Activated naive CD4-positive, alpha-beta T cell treated with anti-CD3 and anti-CD28 coated beads, Interleukin-2, amount 50 U/mL, for 72 hours (primary cell): ENCODE measurements at regions not wholly inside any gene's neighbourhood (a gene's known extent, or its start where the extent isn't known, plus 50 kb on each side); places are given as distances from the start of the nearest gene placed in this dataset.

Source experiments
- ATAC-seq, 2 donors: fragments of 150-1000 bp; cut with Tn5 transposase; 2 replicates each; pipeline ENCODE4 v1.10.0; 2021; ENCODE audit warnings: mild to moderate bottlenecking in 2 of 2, moderate library complexity in 2 of 2
- DNase-seq, 2 donors: peaks; one replicate each; pipeline ENCODE4 v3.0.0; 2021 to 2022; ENCODE audit warnings: low spot score in 2 of 2
- H3K27ac Mint-ChIP-seq, 2 donors: one replicate each; pipeline ENCODE4 v1.8.0; 2022; ENCODE audit warnings: mild to moderate bottlenecking in 2 of 2, mixed read lengths in 2 of 2
- H3K36me3 Mint-ChIP-seq, 2 donors: one replicate each; pipeline ENCODE4 v1.8.0; 2022; ENCODE audit warnings: mixed read lengths in 2 of 2
- H3K9me3 Mint-ChIP-seq, 2 donors: one replicate each; pipeline ENCODE4 v1.8.0; 2022; ENCODE audit warnings: mixed read lengths in 2 of 2

DNA sequence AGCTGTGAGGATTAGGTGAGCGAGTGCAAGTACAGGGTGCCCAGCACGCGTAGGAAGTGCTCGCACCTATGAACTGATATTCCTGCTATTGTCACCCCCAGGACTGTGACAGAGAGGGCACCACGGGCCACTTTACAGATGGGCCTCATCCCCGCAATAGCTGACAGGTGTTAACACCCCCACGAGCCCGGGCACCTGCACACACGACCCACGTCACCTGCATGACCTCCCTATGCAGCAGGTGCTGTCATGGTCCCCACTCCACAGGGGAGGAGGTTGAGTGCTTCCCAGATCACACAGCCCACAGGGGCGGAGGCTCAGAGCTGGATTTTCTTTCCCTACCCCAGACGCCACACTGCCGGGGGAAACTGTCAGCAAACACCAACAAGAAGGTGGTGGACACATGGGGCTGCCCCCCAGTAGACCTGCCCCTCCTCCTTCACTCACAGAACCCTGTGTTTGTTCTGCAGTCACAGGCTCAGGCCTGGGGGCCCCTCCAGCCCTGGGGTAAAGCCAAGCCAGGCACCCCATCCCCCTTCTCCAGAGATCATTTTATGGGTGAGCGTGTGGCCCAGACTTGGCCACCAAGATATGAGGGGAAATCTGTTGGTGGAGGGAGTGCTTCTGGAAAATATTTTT, 465.5 kb downstream of the MATN1 start:
- DNase-seq: no peak
- Mint-ChIP-seq H3K27ac (no peak overlapping the region), H3K9me3 (peaks cover 4 to 6% of the 10 kb centered on the region in 2 donors), H3K36me3 (no peaks in the 10 kb centered on the region)
- ATAC-seq: no peak

DNA sequence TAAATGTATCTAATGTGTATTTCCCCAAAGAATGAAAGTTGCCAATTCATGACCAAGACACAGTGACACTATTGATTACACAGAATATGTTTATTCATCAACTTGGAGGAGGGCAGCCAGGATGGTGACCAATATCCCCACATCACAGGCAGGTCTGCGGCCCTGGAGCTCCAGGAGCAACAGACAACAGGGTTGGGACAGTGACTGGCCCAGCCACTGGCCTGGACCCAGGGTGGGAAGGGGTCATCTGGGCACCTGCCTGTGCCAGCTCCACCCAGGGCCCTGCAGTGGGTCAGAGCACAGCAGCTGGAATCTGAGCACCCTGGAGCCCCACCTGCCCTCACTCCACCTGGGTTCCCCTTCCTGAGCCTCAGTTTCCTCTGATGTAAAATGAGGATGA, 466.1 kb downstream of the MATN1 start:
- DNase-seq (no peak), ATAC-seq (no peak)
- Mint-ChIP-seq H3K36me3 (no peaks in the 10 kb centered on the region), H3K9me3 (peaks cover 4 to 6% of the 10 kb centered on the region in 2 donors), H3K27ac (no peak overlapping the region)

DNA sequence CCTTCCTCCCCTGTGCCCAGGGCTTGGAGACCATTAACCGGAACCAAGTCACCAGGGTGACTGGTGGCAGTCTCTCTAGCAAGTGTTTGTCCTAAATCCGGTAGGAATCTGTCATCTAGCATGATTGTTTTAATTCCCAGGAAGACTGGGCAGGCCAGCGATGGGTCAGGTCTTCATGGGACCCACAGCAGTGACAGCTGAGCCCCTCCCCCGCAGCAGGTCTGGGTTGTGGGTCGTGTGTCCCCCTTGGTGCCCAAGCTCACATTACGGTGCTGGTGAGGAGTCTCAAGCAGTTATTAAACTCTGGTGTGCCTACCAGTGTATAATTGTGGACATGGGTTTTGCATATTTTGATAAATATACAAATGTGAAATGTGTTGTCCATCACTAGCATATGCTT, 466.5 kb downstream of the MATN1 start:
- H3K36me3 Mint-ChIP-seq: no peaks in the 10 kb centered on the region
- DNase-seq (no peak), ATAC-seq (no peak)
- peaks cover 4 to 6% of the 10 kb centered on the region in 2 donors for H3K9me3 Mint-ChIP-seq
- no peak overlapping the region for H3K27ac Mint-ChIP-seq

DNA sequence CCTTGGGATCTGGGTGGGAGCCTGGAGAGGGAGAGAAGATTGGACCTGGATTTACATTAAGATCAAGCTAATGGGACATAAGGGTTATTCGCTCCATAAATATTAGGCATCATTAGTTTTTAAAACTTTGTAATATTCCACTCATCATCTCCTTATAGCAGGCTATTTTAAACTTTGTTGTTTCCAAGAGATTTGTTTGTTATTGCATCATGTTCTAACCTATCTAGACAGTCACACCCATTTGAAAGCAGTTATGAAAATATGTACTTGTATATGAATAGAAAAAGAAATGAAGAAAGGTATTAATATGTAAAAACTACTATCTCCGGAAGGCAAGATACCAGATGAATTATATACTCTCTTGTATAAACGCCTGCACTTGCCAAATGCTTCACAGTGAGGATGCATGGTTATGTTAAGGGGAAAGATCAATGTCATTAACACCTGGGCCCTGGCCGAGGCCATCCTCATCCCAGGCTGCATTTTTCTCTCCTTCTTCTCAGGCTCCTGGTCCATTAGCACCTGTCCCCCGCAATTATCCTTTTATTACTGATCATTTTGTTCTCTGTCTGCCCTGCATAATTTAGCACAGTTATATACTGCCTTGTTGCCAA, 468.2 kb downstream of the MATN1 start:
- H3K9me3 Mint-ChIP-seq: no peaks in the 10 kb centered on the region
- ATAC-seq (no peak), DNase-seq (no peak)

DNA sequence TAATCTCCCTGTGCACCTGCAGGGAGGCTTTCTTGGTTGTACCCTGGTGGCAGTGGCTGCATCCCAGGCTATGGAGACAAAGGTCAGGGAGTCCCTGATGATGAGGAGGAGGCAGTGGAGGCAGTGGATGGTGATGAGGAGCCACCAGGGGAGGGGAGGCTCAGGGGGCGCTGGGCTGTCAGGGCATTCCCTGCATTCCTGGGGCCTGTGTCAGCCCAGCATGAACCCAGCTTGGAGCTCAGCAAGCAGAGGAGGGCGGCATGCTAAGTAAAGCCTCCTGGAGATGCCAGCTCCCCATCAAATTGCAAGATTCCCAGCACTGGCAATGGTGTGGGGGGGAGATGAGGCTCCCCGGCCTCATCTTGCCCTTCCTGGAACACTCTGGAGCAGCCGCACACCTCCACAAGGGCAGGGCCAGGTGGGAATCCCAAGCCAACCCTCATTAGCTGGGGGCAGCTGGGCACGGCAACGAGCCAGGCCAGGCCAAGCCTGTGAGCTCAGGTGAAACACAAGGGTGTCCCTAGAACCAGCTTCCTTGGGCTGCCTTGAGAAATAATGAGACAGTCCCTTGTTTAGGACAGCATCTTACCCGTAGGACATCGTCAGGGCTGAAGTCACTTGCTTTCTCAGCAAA, 469.5 kb downstream of the MATN1 start:
- ATAC-seq: no peak
- no peaks in the 10 kb centered on the region for H3K9me3 Mint-ChIP-seq
- no peak for DNase-seq
- H3K27ac Mint-ChIP-seq: no peak overlapping the region
- H3K36me3 Mint-ChIP-seq: no peaks in the 10 kb centered on the region

More for the DNA sequence above, 468.2 kb downstream of the MATN1 start:
- Mint-ChIP-seq H3K27ac (no peak overlapping the region), H3K36me3 (no peaks in the 10 kb centered on the region)

DNA sequence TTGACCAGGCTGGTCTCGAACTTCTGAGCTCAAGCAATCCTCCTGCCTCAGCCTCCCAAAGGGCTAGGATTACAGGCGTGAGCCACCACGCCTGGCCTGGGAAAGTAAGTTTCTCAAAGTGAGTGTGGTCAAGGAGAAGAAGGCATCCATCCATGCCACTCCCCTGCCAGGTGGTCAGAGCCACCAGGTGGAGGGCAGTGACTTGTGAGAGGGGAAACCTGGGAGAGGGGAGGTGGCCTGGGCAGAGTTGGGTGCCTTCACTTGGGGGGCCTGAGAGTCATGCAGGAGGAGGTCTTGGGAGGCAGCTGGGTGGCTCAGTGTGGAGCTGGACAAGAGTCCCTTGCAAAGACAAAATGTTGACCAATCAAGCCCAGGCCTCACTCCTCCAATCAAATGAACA, 470.0 kb downstream of the MATN1 start:
- Mint-ChIP-seq H3K36me3 (no peaks in the 10 kb centered on the region), H3K27ac (no peak overlapping the region), H3K9me3 (no peaks in the 10 kb centered on the region)
- ATAC-seq (no peak), DNase-seq (no peak)

DNA sequence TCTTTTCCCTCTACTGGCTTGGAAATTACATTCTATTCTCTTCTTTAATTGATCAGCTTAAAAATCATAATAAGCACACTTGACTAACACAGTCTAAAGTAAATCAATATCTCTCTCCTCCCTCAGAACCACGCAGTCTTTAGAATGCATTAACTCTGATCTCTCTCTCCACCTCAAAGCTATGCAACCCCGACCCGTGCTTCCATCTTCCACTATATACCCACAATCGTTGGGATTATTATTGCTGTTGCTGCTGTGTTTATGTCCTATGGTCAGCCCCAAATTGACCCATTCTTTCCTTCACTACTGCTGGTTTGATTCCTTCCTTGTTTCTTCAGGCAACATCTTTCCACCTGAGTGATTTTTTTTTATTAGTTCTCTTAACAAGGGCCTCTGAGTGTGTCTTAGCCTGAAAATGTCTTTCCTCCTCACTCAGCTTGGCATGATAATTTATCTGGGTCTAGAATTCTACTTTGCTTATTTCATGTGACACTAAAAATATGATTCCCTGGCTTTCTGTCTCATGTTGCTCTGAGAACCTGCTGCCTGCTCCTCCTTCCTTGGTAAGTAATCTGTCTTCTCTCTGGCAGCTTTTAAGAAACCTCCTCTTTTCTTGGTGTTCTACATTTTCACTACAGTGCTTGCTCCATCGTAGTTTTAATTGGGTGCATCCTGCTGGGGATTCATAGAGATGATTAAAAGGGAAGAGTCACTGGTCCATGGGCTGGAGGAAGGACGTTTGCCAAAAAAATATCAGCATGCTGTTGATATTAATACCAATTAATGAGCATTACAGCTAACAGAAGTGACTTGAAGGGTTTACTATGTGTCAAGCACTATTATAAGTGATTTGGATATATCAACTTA, 472.2 kb downstream of the MATN1 start:
- Mint-ChIP-seq H3K36me3 (no peaks in the 10 kb centered on the region), H3K27ac (no peak overlapping the region), H3K9me3 (no peaks in the 10 kb centered on the region)
- no peak for DNase-seq
- no peak for ATAC-seq

DNA sequence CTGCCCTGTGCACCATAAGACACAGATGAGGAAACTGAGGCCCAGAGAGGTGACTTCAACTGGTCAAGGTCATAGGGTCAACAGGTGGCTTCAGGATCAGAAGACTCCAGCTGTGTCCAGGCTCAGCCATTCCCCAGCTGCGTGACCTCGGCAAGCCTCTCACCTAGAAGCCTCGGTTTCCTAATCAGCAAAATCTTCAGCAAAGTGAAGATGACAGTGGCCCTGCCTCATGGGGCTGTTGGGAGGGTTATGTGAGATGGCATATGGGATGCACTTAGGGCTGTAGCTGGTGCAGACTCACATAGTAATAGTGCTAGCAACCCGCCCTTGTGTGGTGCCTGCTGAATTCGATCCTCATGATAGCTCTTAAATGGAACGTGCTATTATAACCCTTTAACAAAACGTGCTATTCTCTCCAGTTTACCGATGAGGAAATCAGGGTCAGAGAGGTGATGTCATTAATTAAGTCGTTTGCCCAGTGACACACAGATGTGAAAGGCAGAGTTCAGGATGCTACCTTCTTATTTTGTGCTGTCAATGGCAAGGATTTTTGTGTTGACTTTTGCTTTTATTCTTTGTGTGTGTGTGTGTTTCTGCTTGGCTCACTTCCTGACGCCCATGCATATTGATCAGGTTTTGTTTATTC, 472.9 kb downstream of the MATN1 start:
- no peaks in the 10 kb centered on the region for H3K36me3 Mint-ChIP-seq
- DNase-seq: no peak
- ATAC-seq: no peak
- H3K9me3 Mint-ChIP-seq: no peaks in the 10 kb centered on the region
- no peak overlapping the region for H3K27ac Mint-ChIP-seq

DNA sequence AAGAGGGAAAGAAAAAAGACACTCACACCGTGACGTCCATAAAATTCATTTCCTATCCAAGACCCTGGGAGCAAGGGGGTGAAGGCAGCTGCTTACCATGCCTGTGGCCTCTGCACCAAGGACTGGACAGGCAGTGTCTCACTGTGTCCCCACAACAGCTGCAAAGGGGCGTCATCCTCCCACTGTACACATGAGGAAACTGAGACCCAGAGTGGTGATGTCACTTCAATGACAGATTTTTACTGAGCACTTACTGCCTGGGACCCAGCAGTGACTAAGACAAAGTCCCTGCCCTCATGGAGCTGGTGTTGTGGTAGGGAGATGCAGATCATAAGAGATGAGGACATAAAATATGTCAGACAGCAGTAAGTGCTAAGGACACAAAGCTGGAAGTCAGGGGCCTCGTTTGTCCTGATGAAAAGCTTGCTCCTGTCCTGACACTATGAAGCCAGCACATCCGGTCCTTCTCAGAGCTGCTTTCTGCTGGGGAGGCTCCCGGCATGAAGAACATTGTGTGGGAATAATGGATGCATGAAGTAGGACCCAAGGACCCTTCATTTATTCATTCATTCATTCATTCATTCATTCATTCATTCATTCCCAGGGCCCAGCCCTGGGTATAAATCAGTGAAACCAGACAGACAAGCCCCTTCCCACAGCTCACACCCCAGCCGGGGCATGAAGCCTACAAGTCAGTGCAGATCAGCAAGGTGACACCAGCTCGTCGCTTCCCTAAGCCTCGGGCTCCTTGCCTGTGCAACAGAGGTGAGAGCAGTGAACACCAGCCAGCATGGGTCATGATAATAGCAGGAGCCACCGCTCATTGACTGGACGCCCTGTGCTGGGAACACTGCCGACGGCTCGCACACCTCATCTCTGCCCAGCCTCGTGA, 473.7 kb downstream of the MATN1 start:
- H3K9me3 Mint-ChIP-seq: no peaks in the 10 kb centered on the region
- DNase-seq (no peak), ATAC-seq (no peak)
- no peaks in the 10 kb centered on the region for H3K36me3 Mint-ChIP-seq
- H3K27ac Mint-ChIP-seq: no peak overlapping the region

DNA sequence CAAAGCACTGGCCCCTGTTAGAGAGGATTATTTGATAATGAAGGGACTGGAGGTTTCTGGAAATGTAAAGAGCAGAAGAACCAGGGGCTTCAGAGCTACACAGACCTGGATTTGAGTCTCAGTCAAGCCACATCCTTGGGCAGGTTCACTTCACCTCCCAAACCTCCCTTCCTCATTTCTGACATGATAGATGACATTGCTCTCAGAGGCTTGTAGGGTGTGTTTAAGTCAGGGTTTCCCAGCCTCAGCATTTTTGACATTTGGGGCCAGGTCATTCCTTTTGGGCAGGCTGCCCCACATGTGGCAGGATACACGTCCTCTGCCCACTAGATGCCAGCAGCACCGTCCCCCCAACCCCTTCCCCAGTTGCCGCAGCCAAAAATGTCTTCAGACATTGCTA, 474.6 kb downstream of the MATN1 start:
- DNase-seq: no peak
- no peaks in the 10 kb centered on the region for H3K9me3 Mint-ChIP-seq
- ATAC-seq: no peak
- H3K27ac Mint-ChIP-seq: no peak overlapping the region
- H3K36me3 Mint-ChIP-seq: no peaks in the 10 kb centered on the region

DNA sequence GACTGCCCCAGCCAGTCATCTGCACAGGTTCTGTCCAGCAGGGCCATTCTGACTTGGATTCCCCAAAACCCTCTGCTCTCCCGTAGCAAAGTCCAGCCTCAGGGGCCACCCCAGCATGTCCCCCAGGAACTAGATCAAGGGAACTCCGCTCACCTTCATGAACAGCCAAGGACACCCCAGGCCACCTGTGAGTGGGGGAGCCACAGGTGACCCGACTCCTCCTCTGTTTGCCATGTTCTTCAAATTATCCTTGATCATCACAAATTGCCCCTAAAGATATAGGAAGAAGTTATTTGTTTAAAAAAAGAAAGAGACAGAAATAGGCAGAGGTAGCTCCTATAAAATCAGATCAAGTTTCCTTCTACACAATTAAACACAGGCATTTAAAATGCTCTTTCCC, 475.0 kb downstream of the MATN1 start:
- no peak for DNase-seq

DNA sequence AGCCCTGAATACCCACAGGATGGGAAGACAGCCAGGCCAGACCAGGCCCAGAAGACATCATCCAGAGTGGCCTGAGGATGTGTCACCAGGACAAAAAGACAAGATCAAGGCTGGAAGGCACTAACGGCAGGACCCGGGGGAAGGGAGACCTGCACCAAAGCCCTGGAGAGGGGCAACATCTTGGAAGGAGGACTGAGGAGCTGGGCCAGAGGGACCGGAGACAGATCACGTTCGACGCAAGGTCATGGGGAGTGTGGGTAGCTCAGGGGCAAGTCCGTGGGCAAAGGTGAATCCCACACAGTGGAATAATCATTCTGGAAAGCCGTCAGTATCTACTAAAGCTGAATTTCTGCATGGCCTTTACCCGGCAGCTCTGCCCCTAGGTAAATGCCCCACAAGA, 478.6 kb downstream of the MATN1 start:
- Mint-ChIP-seq H3K9me3 (no peaks in the 10 kb centered on the region), H3K27ac (no peak overlapping the region), H3K36me3 (no peaks in the 10 kb centered on the region)
- ATAC-seq (no peak), DNase-seq (no peak)

More for the DNA sequence above, 475.0 kb downstream of the MATN1 start:
- no peak overlapping the region for H3K27ac Mint-ChIP-seq
- no peaks in the 10 kb centered on the region for H3K36me3 Mint-ChIP-seq
- no peak for ATAC-seq
- no peaks in the 10 kb centered on the region for H3K9me3 Mint-ChIP-seq

DNA sequence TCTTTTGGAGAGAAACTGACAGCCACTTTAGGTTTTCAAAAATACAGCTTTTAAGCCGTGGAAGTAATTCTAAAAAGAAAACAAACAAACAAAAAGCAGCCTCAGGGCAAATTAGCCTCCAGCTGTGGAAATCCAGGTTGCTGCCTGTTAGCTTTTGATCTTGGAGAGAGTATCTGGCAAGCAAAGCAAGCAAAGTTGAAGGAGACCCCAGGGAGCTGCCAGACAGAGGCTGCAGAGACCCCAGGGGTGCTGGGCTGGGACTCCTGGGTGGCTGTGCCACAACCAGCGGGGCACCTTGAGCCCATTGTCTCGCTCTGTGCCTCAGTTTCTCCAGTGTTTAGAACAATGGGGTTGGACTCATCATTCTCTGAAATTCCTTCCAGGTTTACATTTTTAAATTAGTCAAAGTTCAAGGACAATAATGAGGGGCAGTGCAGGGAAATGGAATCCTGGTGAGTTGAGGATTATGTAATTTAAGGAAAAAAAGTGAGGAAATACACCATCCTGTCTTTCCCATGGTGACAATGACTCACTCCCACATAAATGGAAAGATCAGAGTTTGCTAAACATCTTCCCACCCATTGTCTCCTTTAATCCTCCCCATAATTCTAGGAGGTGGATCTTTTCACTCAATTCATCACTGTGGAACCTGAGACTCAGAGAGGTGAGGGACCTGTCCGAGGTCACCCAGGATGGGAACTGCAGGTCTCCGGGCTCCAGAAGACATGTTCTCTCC, 480.5 kb downstream of the MATN1 start:
- peaks cover 5 to 6% of the 10 kb centered on the region in 2 donors for H3K9me3 Mint-ChIP-seq
- no peak overlapping the region for H3K27ac Mint-ChIP-seq
- DNase-seq: no peak
- no peak for ATAC-seq
- H3K36me3 Mint-ChIP-seq: peaks cover 0 to 4% of the 10 kb centered on the region in 2 donors

DNA sequence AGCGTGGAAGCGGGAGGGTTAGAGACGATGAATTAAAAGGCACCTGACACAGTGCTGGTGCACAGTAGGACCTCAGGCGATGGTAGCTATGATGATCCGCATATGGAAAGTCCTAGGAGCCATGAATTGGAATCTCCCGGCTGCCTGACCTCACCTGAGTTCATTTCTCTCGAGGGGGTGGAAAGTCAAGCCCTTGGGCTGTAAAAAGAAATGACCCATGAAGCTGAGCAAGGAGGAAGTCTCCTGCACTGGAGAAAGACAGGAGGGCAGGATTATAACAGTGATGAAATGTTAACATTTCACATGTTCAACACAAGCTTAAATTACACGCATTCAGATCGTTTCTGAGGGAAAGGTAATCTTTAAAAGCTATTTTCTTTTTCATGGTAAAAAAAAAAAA, 481.2 kb downstream of the MATN1 start:
- peaks cover 5 to 6% of the 10 kb centered on the region in 2 donors for H3K9me3 Mint-ChIP-seq
- ATAC-seq (no peak), DNase-seq (no peak)
- peaks cover 0 to 4% of the 10 kb centered on the region in 2 donors for H3K36me3 Mint-ChIP-seq
- no peak overlapping the region for H3K27ac Mint-ChIP-seq

DNA sequence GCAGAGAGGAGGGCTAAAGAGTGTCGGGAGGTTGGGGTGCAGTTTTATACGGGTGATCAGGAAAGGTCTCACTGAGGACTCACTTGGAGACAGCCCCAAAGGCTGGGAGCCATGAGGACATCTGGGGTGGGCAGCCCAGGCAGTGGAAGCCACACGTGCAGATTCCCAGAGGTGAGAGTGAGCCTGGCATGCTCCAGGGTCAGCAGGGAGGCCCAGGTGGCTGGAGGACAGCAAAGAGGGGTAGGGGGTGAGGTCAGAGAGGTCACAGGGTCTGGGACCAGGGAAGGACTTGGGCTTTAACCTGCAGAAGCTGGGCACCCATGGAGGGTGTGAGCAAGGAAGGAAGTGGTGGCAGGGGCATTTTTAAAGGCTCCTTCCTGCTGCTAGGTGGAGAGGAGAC, 481.7 kb downstream of the MATN1 start:
- H3K9me3 Mint-ChIP-seq: peaks cover 5 to 6% of the 10 kb centered on the region in 2 donors
- no peak overlapping the region for H3K27ac Mint-ChIP-seq
- no peak for ATAC-seq
- peaks cover 0 to 4% of the 10 kb centered on the region in 2 donors for H3K36me3 Mint-ChIP-seq
- DNase-seq: no peak
